SK-N-SH (cell line): ENCODE measurements at regions not wholly inside any gene's neighbourhood (a gene's known extent, or its start where the extent isn't known, plus 50 kb on each side); places are given as distances from the start of the nearest gene placed in this dataset.

Experiments
- CTCF ChIA-PET: fragments of 300-600, 350-600 bp; formaldehyde crosslinking; extraction: SDS; loops from one replicate; lab custom pipeline; 2021; lab: Yijun Ruan, JAX
- POLR2A ChIA-PET: fragments of 350-600 bp; sonication (Branson Sonifier 250); formaldehyde crosslinking; extraction: SDS; loops from one replicate; lab custom pipeline; 2020; ENCODE audit warnings: antibody characterized with exemption, inconsistent platforms; lab: Yijun Ruan, JAX
- DNase-seq: peaks from one replicate; pipeline ENCODE4 v3.0.0; 2012
- H2AFZ ChIP-seq: fragments of 200-600 bp; sonication (generic); 2 replicates; pipeline ENCODE4 v1.8.1; 2016; ENCODE audit warnings: antibody characterized with exemption, mild to moderate bottlenecking, low read depth
- H3F3A ChIP-seq: fragments of 200-600 bp; sonication (generic); replicated peaks from 2 replicates; pipeline ENCODE3; 2016; ENCODE audit warnings: antibody characterized with exemption, mild to moderate bottlenecking; ENCODE audit not compliant: insufficient read depth
- H3K27ac ChIP-seq, 2 experiments: fragments of 200-500 bp in 1 of 2; fragments of 200-600 bp in 1 of 2; sonication (Bioruptor generic) in 1 of 2; sonication (generic), shearing (Covaris generic) in 1 of 2; 2 replicates each; pipeline versions ENCODE4 v1.5.1 to v1.6.1; 2014 to 2016; ENCODE audit warnings: low read depth in 2 of 2, inconsistent platforms in 1 of 2, low read length in 1 of 2, mild to moderate bottlenecking in 1 of 2, mixed read lengths in 1 of 2
- H3K27me3 ChIP-seq: fragments of 200-600 bp; sonication (generic), shearing (Covaris generic); 2 replicates; pipeline ENCODE4 v1.6.1; 2016; ENCODE audit warnings: mixed run types; ENCODE audit not compliant: insufficient read depth
- H3K36me3 ChIP-seq, 2 experiments: fragments of 200-500 bp in 1 of 2; fragments of 200-600 bp in 1 of 2; sonication (Bioruptor generic) in 1 of 2; sonication (generic) in 1 of 2; replicated peaks in 1 of 2; 2 replicates each; pipeline versions ENCODE3 to v1.5.1; 2014 to 2016; ENCODE audit warnings: low read length in 1 of 2, mild to moderate bottlenecking in 1 of 2; ENCODE audit not compliant: insufficient read depth in 2 of 2, control insufficient read depth in 1 of 2
- H3K4me1 ChIP-seq, 2 experiments: fragments of 200-500 bp in 1 of 2; fragments of 200-600 bp in 1 of 2; sonication (Bioruptor generic) in 1 of 2; sonication (generic), shearing (Covaris generic) in 1 of 2; 2 replicates each; pipeline versions ENCODE4 v1.5.1 to v1.6.1; 2014 to 2016; ENCODE audit warnings: low read depth in 1 of 2, low read length in 1 of 2, mixed run types in 1 of 2; ENCODE audit not compliant: insufficient read depth in 2 of 2, control insufficient read depth in 1 of 2
- H3K4me2 ChIP-seq: fragments of 200-600 bp; sonication (generic), shearing (Covaris generic); 2 replicates; pipeline ENCODE4 v1.6.1; 2017; ENCODE audit warnings: mixed run types
- H3K4me3 ChIP-seq, 2 experiments: fragments of 200-500 bp in 1 of 2; fragments of 200-600 bp in 1 of 2; sonication (Bioruptor generic) in 1 of 2; sonication (generic), shearing (Covaris generic) in 1 of 2; 2 replicates each; pipeline versions ENCODE4 v1.5.1 to v1.8.1; 2014 to 2016; ENCODE audit warnings: low read depth in 2 of 2, inconsistent platforms in 1 of 2, low read length in 1 of 2, mild to moderate bottlenecking in 1 of 2, mixed read lengths in 1 of 2, moderate library complexity in 1 of 2
- H3K79me2 ChIP-seq: fragments of 200-600 bp; sonication (generic); 2 replicates; pipeline ENCODE4 v1.8.1; 2017; ENCODE audit warnings: mild to moderate bottlenecking; ENCODE audit not compliant: insufficient read depth
- H3K9ac ChIP-seq: fragments of 200-600 bp; sonication (generic); 2 replicates; pipeline ENCODE4 v1.6.1; 2017; ENCODE audit warnings: mixed run types
- H3K9me2 ChIP-seq: fragments of 200-600 bp; sonication (generic); 2 replicates; pipeline ENCODE4 v1.6.1; 2017; ENCODE audit warnings: mixed run types
- H3K9me3 ChIP-seq: fragments of 200-600 bp; sonication (generic); 2 replicates; pipeline ENCODE4 v1.6.1; 2017; ENCODE audit warnings: mixed run types, mild to moderate bottlenecking, moderate library complexity
- H4K20me1 ChIP-seq: fragments of 200-600 bp; sonication (generic); 2 replicates; pipeline ENCODE4 v1.6.1; 2017; ENCODE audit warnings: mild to moderate bottlenecking, mixed run types; ENCODE audit not compliant: insufficient read depth
- CHD2 ChIP-seq: fragments of 150-350 bp; IDR thresholded peaks from 2 replicates; pipeline ENCODE4 v1.6.1; 2018; ENCODE audit warnings: low read length; ENCODE audit not compliant: partially characterized antibody
- ELF1 ChIP-seq: IDR thresholded peaks from 2 replicates; pipeline ENCODE4 v1.4.0; 2012
- EP300 ChIP-seq, 2 experiments: IDR thresholded peaks; 2 replicates each; pipeline versions ENCODE4 v1.4.0 to v1.6.1; 2012; ENCODE audit warnings: borderline replicate concordance in 1 of 2, low read depth in 1 of 2, low read length in 1 of 2
- FOXJ3 ChIP-seq: sonication (generic); formaldehyde crosslinking; IDR thresholded peaks from 2 replicates; pipeline ENCODE4 v1.5.1; 2020; ENCODE audit warnings: mild to moderate bottlenecking, missing genetic modification reagents
- FOXM1 ChIP-seq: IDR thresholded peaks from 2 replicates; pipeline ENCODE4 v1.4.0; 2012; ENCODE audit warnings: low read depth, mild to moderate bottlenecking
- GABPA ChIP-seq: IDR thresholded peaks from 2 replicates; pipeline ENCODE4 v1.4.0; 2012; ENCODE audit warnings: low read depth, mild to moderate bottlenecking
- GATA2 ChIP-seq: sonication (generic); formaldehyde crosslinking; IDR thresholded peaks from 2 replicates; pipeline ENCODE4 v1.5.0; 2020; ENCODE audit warnings: mild to moderate bottlenecking, missing genetic modification reagents
- NFIC ChIP-seq: IDR thresholded peaks from 2 replicates; pipeline ENCODE4 v1.4.0; 2012; ENCODE audit warnings: borderline replicate concordance
- POLR2AphosphoS5 ChIP-seq: IDR thresholded peaks from 2 replicates; pipeline ENCODE4 v1.6.1; 2012; ENCODE audit warnings: low read depth, low read length
- RXRA ChIP-seq: IDR thresholded peaks from 2 replicates; pipeline ENCODE4 v1.4.0; 2012; ENCODE audit warnings: low read depth, mild to moderate bottlenecking, borderline replicate concordance
- SIN3A ChIP-seq: IDR thresholded peaks from 2 replicates; pipeline ENCODE4 v1.6.1; 2012; ENCODE audit warnings: low read depth, mild to moderate bottlenecking, low read length, moderate library complexity, borderline replicate concordance
- TAF1 ChIP-seq: IDR thresholded peaks from 2 replicates; pipeline ENCODE4 v1.6.1; 2012; ENCODE audit warnings: low read depth, mild to moderate bottlenecking, low read length, moderate library complexity, borderline replicate concordance
- TCF12 ChIP-seq: IDR thresholded peaks from 2 replicates; pipeline ENCODE4 v1.4.0; 2012
- YY1 ChIP-seq: IDR thresholded peaks from 2 replicates; pipeline ENCODE4 v1.4.0; 2012; ENCODE audit warnings: low read depth, mild to moderate bottlenecking
- WGBS: methylation state at CpG from one replicate; pipeline ENCODE4 v1.1.6; 2017; ENCODE audit warnings: low lambda C conversion rate; 5-methylcytosine and 5-hydroxymethylcytosine counted together
- TF ChIP-seq, protein P1 (sequence below): IDR thresholded peaks from 2 replicates; pipeline ENCODE4 v1.4.0; 2012; ENCODE audit warnings: low read depth
- TF ChIP-seq, protein P2 (sequence below): IDR thresholded peaks from 2 replicates; pipeline ENCODE4 v1.4.0; 2012; ENCODE audit warnings: low read depth, borderline replicate concordance
- TF ChIP-seq, protein P3 (sequence below): IDR thresholded peaks from 2 replicates; pipeline ENCODE4 v1.6.1; 2012; ENCODE audit warnings: mild to moderate bottlenecking, low read depth, low read length, moderate library complexity
- TF ChIP-seq, protein P4 (sequence below): IDR thresholded peaks from 2 replicates; pipeline ENCODE4; 2012

DNA sequence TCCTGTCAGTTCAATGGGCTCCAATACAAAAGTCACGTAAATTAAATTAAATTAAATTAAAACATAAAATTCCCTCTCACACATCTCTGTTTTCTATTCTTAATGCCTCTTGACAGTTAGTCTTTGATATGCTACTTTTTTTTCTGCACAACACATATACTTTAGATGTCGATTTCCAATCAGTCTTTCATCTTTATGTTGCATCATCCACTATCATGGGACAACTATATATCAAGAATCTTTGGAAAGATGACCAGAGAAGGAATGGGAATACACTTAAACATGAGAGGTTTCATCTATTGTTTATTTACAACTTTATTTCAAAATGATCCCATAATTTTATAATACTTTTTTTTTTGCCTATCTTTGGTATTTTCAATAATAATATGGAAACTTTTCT is 733.3 kb upstream of the FANCL start:
- no peak for TF ChIP-seq GABPA
- no peak for TF ChIP-seq FOXM1
- ChIA-PET POLR2A (no interaction called here), CTCF (no interaction called here)
- Histone ChIP-seq H3K4me2 (no peak overlapping the region), H3K9me2 (no peaks in the 10 kb centered on the region), H3K4me3 (no peak overlapping the region), H3K4me1 (peaks cover 0 to 12% of the 10 kb centered on the region in 2 experiments; a peak in 2 of 4 replicates), H4K20me1 (no peaks in the 10 kb centered on the region), H3K27ac (no peak overlapping the region), H3K27me3 (no peaks in the 10 kb centered on the region), H2AFZ (no peak overlapping the region), H3K9ac (no peak overlapping the region), H3K9me3 (no peaks in the 10 kb centered on the region), H3F3A (no peaks in the 10 kb centered on the region), H3K36me3 (no peaks in the 10 kb centered on the region), H3K79me2 (no peaks in the 10 kb centered on the region)
- DNase-seq: no peak
- WGBS: 29% methylated on average over 2 of the region's 2 CpGs

DNA sequence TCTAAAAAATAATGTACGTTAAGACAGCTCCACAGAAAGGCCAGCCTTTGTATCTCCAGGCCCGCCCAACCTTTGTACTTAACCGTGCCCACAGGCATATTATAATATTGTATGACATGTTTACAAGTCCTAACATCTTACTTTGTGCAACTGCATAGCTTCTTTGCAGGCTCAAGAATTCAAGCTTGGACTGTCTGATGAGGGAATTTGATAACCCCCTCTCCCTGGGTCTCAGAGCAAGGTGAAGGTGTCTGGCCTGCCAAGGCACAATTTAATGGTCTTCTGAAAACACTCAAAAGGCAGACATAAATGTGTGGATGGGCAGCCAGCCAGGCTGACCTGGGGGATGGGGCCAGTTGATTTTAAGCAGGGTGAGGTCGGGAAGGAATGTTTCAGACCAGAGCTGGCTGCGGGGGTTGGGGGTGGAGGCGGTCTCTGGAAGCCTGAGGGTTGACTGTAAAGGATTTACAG is 732.7 kb upstream of the FANCL start:
- Histone ChIP-seq H2AFZ (no peak overlapping the region), H3K4me1 (peaks cover 0 to 12% of the 10 kb centered on the region in 2 experiments; a peak in 2 of 4 replicates)
- 20% methylated on average over 6 of the region's 6 CpGs for WGBS

DNA sequence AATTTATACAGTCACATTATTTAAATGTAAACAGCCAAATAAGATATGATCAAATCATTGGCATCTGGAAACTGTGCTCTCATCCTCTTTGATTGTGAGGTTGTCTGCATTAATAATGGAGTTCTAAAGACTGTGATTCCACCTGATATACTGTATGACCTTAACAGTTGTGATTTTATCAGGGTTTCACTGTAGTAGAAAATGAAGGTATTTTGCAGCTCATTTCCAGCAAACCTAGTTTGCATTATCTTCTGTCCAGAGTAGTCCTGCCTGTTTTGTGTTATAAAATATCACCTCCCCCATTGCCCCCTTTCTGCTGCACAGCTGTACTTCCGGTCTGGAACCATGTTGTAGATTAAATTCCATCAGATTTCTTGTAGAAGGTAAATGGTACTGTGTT is 731.6 kb upstream of the FANCL start:
- peak; percentile 23 for DNase-seq
- 0% methylated on average over 1 of the region's 1 CpG for WGBS
- Histone ChIP-seq H4K20me1 (no peaks in the 10 kb centered on the region), H3K27ac (peak overlapping the region in 1 of 2 experiments; percentile 53; a peak in 1 of 4 replicates), H3K4me1 (peaks cover 0 to 12% of the 10 kb centered on the region in 2 experiments; a peak in 2 of 4 replicates), H3K9ac (no peak overlapping the region), H2AFZ (no peak overlapping the region), H3K4me2 (no peak overlapping the region), H3K36me3 (no peaks in the 10 kb centered on the region), H3K9me2 (no peaks in the 10 kb centered on the region), H3K79me2 (no peaks in the 10 kb centered on the region), H3F3A (no peaks in the 10 kb centered on the region), H3K4me3 (no peak overlapping the region), H3K27me3 (no peaks in the 10 kb centered on the region), H3K9me3 (no peaks in the 10 kb centered on the region)
- CTCF ChIA-PET: no interaction called here
- POLR2A ChIA-PET: no interaction called here
- TF ChIP-seq, protein P1, sequence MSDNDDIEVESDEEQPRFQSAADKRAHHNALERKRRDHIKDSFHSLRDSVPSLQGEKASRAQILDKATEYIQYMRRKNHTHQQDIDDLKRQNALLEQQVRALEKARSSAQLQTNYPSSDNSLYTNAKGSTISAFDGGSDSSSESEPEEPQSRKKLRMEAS: no peak
- TF ChIP-seq YY1: no peak
- TF ChIP-seq ELF1: no peak
- no peak for TF ChIP-seq TCF12
- TF ChIP-seq CHD2: peak; percentile 27
- TF ChIP-seq SIN3A: no peak
- no peak for TF ChIP-seq TAF1
- no peak for TF ChIP-seq FOXM1
- TF ChIP-seq, protein P2, sequence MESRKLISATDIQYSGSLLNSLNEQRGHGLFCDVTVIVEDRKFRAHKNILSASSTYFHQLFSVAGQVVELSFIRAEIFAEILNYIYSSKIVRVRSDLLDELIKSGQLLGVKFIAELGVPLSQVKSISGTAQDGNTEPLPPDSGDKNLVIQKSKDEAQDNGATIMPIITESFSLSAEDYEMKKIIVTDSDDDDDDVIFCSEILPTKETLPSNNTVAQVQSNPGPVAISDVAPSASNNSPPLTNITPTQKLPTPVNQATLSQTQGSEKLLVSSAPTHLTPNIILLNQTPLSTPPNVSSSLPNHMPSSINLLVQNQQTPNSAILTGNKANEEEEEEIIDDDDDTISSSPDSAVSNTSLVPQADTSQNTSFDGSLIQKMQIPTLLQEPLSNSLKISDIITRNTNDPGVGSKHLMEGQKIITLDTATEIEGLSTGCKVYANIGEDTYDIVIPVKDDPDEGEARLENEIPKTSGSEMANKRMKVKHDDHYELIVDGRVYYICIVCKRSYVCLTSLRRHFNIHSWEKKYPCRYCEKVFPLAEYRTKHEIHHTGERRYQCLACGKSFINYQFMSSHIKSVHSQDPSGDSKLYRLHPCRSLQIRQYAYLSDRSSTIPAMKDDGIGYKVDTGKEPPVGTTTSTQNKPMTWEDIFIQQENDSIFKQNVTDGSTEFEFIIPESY: no peak
- no peak for TF ChIP-seq GABPA
- TF ChIP-seq, protein P3, sequence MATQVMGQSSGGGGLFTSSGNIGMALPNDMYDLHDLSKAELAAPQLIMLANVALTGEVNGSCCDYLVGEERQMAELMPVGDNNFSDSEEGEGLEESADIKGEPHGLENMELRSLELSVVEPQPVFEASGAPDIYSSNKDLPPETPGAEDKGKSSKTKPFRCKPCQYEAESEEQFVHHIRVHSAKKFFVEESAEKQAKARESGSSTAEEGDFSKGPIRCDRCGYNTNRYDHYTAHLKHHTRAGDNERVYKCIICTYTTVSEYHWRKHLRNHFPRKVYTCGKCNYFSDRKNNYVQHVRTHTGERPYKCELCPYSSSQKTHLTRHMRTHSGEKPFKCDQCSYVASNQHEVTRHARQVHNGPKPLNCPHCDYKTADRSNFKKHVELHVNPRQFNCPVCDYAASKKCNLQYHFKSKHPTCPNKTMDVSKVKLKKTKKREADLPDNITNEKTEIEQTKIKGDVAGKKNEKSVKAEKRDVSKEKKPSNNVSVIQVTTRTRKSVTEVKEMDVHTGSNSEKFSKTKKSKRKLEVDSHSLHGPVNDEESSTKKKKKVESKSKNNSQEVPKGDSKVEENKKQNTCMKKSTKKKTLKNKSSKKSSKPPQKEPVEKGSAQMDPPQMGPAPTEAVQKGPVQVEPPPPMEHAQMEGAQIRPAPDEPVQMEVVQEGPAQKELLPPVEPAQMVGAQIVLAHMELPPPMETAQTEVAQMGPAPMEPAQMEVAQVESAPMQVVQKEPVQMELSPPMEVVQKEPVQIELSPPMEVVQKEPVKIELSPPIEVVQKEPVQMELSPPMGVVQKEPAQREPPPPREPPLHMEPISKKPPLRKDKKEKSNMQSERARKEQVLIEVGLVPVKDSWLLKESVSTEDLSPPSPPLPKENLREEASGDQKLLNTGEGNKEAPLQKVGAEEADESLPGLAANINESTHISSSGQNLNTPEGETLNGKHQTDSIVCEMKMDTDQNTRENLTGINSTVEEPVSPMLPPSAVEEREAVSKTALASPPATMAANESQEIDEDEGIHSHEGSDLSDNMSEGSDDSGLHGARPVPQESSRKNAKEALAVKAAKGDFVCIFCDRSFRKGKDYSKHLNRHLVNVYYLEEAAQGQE: no peak
- TF ChIP-seq EP300 (IDR thresholded peaks at IDR 0.05; ENCODE audit: borderline replicate concordance in 1 of 2, low read depth in 1 of 2, low read length in 1 of 2): peak in 1 of 2 experiments; percentile 76; a peak in 2 of 4 replicates
- TF ChIP-seq, protein P4, sequence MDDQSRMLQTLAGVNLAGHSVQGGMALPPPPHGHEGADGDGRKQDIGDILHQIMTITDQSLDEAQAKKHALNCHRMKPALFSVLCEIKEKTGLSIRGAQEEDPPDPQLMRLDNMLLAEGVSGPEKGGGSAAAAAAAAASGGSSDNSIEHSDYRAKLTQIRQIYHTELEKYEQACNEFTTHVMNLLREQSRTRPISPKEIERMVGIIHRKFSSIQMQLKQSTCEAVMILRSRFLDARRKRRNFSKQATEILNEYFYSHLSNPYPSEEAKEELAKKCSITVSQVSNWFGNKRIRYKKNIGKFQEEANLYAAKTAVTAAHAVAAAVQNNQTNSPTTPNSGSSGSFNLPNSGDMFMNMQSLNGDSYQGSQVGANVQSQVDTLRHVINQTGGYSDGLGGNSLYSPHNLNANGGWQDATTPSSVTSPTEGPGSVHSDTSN: no peak
- no peak for TF ChIP-seq NFIC

More for the DNA sequence above, 732.7 kb upstream of the FANCL start:
- Histone ChIP-seq H3K79me2 (no peaks in the 10 kb centered on the region), H3K9me3 (no peaks in the 10 kb centered on the region), H3K36me3 (no peaks in the 10 kb centered on the region), H3F3A (no peaks in the 10 kb centered on the region), H3K4me2 (no peak overlapping the region), H3K27me3 (no peaks in the 10 kb centered on the region), H4K20me1 (no peaks in the 10 kb centered on the region), H3K9ac (no peak overlapping the region), H3K9me2 (no peaks in the 10 kb centered on the region), H3K4me3 (no peak overlapping the region), H3K27ac (no peak overlapping the region)
- peak; percentile 9 for DNase-seq
- TF ChIP-seq RXRA (no peak), GATA2 (CRISPR knock-in tag) (peak; percentile 2; the same call in 1 of the 2 replicates), FOXJ3 (CRISPR knock-in tag) (no peak), POLR2AphosphoS5 (no peak)
- CTCF ChIA-PET: no interaction called here
- POLR2A ChIA-PET: no interaction called here
